KMS-11 (cell line): ENCODE measurements at regions not wholly inside any gene's neighbourhood (a gene's known extent, or its start where the extent isn't known, plus 50 kb on each side); places are given as distances from the start of the nearest gene placed in this dataset.

Source experiments
- H2AFZ ChIP-seq: fragments of 200-600 bp; sonication (generic); 2 replicates; pipeline ENCODE4 v1.6.1; 2016; ENCODE audit warnings: antibody characterized with exemption, mixed run types, low read depth
- H3K27ac ChIP-seq: fragments of 200-600 bp; sonication (generic); 2 replicates; pipeline ENCODE4 v1.6.1; 2016; ENCODE audit warnings: mild to moderate bottlenecking, mixed run types
- H3K27me3 ChIP-seq: fragments of 200-600 bp; sonication (generic); 2 replicates; pipeline ENCODE4 v1.6.1; 2017; ENCODE audit warnings: mild to moderate bottlenecking, low read depth, mixed run types, moderate library complexity; ENCODE audit not compliant: insufficient read depth
- H3K36me3 ChIP-seq: fragments of 200-600 bp; sonication (generic); 2 replicates; pipeline ENCODE4 v1.6.1; 2017; ENCODE audit warnings: mild to moderate bottlenecking, mixed run types; ENCODE audit not compliant: insufficient read depth
- H3K4me1 ChIP-seq: fragments of 200-600 bp; sonication (generic); 2 replicates; pipeline ENCODE4 v1.6.1; 2016; ENCODE audit warnings: mild to moderate bottlenecking, low read depth, mixed run types; ENCODE audit not compliant: poor library complexity, severe bottlenecking
- H3K4me2 ChIP-seq: fragments of 200-600 bp; sonication (generic); 2 replicates; pipeline ENCODE4 v1.7.0; 2016; ENCODE audit warnings: mild to moderate bottlenecking, mixed run types
- H3K4me3 ChIP-seq: fragments of 200-600 bp; sonication (generic); IDR thresholded peaks from 2 replicates; pipeline ENCODE4 v1.6.1; 2017; ENCODE audit warnings: low read depth, low read length, mixed read lengths; ENCODE audit not compliant: insufficient read depth
- H3K79me2 ChIP-seq: fragments of 200-600 bp; sonication (generic); 2 replicates; pipeline ENCODE4 v1.6.1; 2016; ENCODE audit warnings: low read depth, mixed run types; ENCODE audit not compliant: insufficient read depth
- H3K9ac ChIP-seq: fragments of 200-600 bp; sonication (generic); 2 replicates; pipeline ENCODE4 v1.6.1; 2016; ENCODE audit warnings: mild to moderate bottlenecking, mixed run types
- H4K20me1 ChIP-seq: fragments of 200-600 bp; sonication (generic); 2 replicates; pipeline ENCODE4 v1.6.1; 2016; ENCODE audit warnings: mild to moderate bottlenecking, mixed run types; ENCODE audit not compliant: insufficient read depth
- CTCF ChIP-seq: fragments of 200-600 bp; sonication (generic); conservative IDR thresholded peaks from 2 replicates; pipeline ENCODE4 v1.6.1; 2017; ENCODE audit warnings: low read depth, mild to moderate bottlenecking, antibody characterized with exemption, low read length, moderate library complexity, mixed read lengths

- no peak for TF ChIP-seq CTCF
- no peak overlapping the region for H3K27ac ChIP-seq
- H4K20me1 ChIP-seq: no peaks in the 10 kb centered on the region
- H2AFZ ChIP-seq: no peak overlapping the region
- H3K4me1 ChIP-seq: no peaks in the 10 kb centered on the region
- no peak overlapping the region for H3K4me2 ChIP-seq
- no peaks in the 10 kb centered on the region for H3K27me3 ChIP-seq
- H3K4me3 ChIP-seq: no peak overlapping the region
- H3K36me3 ChIP-seq: no peaks in the 10 kb centered on the region
- no peak overlapping the region for H3K9ac ChIP-seq
- H3K79me2 ChIP-seq: no peaks in the 10 kb centered on the region
Measured at GRCh38 chr5:5546408-5546807, 123.9 kb downstream of the ICE1 start.

GRCh38 chr5:5544094-5544663, 121.7 kb downstream of the ICE1 start:
- no peak for TF ChIP-seq CTCF
- Histone ChIP-seq H3K27ac (no peak overlapping the region), H3K4me1 (no peaks in the 10 kb centered on the region), H3K4me2 (no peak overlapping the region), H3K36me3 (no peaks in the 10 kb centered on the region), H3K9ac (no peak overlapping the region), H3K27me3 (no peaks in the 10 kb centered on the region), H2AFZ (no peak overlapping the region), H3K79me2 (no peaks in the 10 kb centered on the region), H3K4me3 (no peak overlapping the region), H4K20me1 (no peaks in the 10 kb centered on the region)

- H3K4me3 ChIP-seq: no peak overlapping the region
- H3K4me2 ChIP-seq: no peak overlapping the region
- H4K20me1 ChIP-seq: no peaks in the 10 kb centered on the region
- H3K79me2 ChIP-seq: no peaks in the 10 kb centered on the region
- no peaks in the 10 kb centered on the region for H3K36me3 ChIP-seq
- H3K4me1 ChIP-seq: no peaks in the 10 kb centered on the region
- no peak overlapping the region for H3K27ac ChIP-seq
- TF ChIP-seq CTCF: no peak
- H2AFZ ChIP-seq: no peak overlapping the region
- no peak overlapping the region for H3K9ac ChIP-seq
- no peaks in the 10 kb centered on the region for H3K27me3 ChIP-seq
Measured at GRCh38 chr5:5542654-5543053, 120.2 kb downstream of the ICE1 start.

- no peak for TF ChIP-seq CTCF
- no peaks in the 10 kb centered on the region for H3K36me3 ChIP-seq
- H2AFZ ChIP-seq: no peak overlapping the region
- no peaks in the 10 kb centered on the region for H3K4me1 ChIP-seq
- H3K27me3 ChIP-seq: no peaks in the 10 kb centered on the region
- H3K4me3 ChIP-seq: no peak overlapping the region
- H3K79me2 ChIP-seq: no peaks in the 10 kb centered on the region
- no peak overlapping the region for H3K27ac ChIP-seq
- H3K9ac ChIP-seq: no peak overlapping the region
- H4K20me1 ChIP-seq: no peaks in the 10 kb centered on the region
- no peak overlapping the region for H3K4me2 ChIP-seq
Measured at GRCh38 chr5:5540065-5540464, 117.6 kb downstream of the ICE1 start.
